DMS153 (cell line): ENCODE measurements at regions not wholly inside any gene's neighbourhood (a gene's known extent, or its start where the extent isn't known, plus 50 kb on each side); places are given as distances from the start of the nearest gene placed in this dataset.
A peak's percentile ranks its signal among the peaks of the same experiment; 100 is the strongest.

Experiments used
- DNase-seq: peaks from one replicate; lab custom pipeline; 2025; lab: John Stamatoyannopoulos, UW

- no peak for DNase-seq
Observed at GRCh38 chr1:115491298-115492018, 150.3 kb upstream of the VANGL1 start.

DNA sequence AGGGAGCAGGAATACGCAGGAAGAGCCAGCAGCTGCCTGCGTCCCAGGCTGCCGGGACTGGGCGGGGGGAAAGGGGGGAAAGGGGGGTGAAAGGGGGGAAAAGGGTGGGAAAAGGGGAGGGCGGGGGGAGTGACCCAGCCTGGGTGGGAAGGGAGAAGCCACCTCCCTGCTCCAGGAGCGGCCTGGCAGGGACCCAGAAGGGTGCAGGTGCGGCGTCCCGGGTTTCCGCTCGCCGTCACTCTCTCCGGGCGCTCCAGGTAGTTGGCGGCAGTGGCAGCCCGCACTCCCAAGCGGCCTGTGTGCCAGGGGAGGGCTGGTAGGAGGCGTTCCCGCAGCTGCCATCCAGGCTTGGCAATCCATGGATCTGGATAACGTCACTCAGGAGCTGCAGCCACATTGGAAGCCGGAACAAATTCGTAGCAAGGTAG lies 141.0 kb upstream of the NGF start:
- DNase-seq, result peak; percentile 81

DNA sequence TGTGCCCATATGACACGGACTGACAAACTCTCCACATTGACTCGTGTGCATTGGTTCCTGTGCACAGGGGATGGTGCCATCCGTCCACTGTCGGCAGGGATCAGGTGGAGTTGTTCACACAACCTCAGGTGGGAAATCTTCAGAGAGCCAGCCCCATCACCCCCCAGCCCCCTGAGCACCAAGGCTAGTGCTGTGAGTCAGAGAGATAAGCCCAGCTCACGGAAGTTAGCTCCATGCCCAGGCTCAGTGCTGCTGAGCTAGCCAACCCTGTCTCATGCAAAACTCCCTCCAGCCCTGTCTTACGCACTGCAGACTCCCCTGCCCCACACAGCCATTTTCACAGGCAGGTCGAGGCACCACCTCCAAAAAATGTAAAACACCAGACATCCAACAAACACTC lies 139.0 kb upstream of the NGF start:
- DNase-seq, result no peak

GRCh38 chr1:115476616-115477015 lies 138.6 kb upstream of the NGF start:
- no peak for DNase-seq

GRCh38 chr1:115475901-115476300 lies 137.9 kb upstream of the NGF start:
- no peak for DNase-seq

- DNase-seq, result no peak
Observed at GRCh38 chr1:115475252-115475651, 137.2 kb upstream of the NGF start.

DNA sequence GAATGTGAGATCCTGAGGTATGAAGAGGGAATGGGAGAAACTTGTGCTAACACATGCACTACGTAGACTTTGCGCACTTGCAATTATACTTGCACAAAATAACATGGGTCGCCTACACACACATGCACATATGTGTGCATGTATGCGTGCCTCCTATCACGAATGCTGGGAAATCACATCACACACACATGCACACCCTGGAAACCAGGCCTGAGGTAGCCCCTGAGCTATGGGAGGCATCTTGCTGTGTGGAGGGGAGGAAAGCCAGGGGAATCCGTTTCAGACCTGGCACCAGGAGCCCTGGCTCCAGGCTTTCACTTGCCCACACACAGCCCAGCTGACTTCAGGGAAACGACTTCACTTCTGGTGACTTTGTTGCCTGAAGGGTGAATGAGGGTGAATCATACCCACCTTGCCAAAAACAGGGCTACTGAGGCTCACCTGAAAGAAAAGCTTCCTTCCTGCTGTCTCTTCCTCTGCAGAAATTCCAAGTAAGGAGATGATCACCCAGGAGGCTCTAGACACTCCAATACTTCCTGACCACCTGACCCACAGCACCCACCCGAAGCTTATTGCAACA lies 136.0 kb upstream of the NGF start:
- DNase-seq, result no peak

DNA sequence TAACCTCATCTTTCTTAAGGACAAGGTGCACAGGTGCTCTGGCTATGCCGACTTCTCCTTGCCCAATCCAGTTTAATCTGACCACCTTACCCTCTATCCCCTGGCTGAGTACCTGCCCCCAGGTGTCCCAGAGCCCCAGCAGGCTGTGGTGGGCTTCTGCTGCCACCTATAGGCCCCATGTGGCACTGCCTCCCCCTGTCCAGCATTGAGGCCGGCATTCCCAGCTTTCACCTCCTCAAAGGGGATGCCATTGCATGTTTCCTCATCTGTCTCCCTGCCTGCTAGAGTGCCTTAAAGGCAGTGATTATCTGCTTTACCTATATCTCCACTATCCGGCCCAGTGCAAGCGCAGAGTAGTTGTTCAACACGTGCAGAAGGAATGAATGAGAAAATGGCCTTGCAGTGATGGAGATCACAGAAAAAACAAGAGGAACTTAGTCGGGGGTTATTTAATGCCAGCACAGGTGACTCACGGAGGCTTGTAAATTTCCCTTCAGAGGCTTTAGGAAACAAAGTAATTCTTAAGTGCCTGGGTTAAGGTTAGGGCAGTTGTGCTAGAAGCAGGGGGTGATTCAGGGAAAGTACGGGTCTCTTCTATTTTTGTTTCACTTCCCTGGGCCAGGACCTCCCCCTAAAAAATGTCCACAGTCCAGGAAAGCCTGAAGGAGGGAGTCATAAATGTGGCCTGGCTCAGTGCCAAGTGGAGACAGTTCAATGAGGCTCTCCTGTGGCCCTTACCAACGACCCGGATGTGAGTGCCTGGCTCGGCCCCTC lies 131.8 kb upstream of the NGF start:
- DNase-seq, result peak; percentile 59

DNA sequence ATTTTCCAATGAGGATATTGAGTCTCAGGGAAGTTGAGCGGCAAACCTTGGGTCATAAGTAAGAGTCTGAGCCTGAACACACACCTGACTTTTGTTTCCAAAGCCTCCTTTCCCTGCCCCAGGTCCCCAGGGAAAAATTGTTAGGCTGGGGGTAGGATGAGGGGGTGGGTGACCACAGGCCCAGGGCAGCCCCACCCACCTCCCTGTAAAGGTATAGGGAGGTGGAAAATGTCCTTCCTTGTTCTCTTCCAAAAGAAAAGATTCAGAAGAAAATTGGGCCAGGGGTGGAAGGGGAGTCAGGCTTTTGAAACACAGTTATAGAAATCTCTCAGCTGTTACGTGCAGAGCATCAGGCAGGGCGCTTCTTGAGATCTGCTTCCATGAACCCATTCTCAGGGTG lies 129.7 kb upstream of the NGF start:
- DNase-seq, result no peak

DNA sequence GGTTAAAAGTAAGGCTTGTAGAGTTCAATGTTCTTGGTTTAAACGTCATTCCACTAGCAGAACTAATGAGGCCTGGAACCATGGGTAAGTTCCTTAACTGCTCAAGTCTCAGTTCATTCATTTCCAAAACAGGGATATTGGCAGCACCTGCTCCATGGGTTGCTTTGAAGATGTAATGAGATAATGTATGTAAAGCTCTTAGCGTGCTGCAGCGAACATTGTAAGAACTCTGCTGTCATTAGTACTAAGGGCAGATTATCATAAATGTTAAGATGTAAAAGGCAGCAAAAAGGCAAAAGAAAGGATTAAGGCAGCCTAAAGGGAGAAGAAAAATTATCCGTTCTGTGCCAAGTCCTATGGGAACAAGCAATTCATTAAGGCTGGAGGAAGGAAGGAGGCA lies 129.1 kb upstream of the NGF start:
- DNase-seq, result no peak

DNA sequence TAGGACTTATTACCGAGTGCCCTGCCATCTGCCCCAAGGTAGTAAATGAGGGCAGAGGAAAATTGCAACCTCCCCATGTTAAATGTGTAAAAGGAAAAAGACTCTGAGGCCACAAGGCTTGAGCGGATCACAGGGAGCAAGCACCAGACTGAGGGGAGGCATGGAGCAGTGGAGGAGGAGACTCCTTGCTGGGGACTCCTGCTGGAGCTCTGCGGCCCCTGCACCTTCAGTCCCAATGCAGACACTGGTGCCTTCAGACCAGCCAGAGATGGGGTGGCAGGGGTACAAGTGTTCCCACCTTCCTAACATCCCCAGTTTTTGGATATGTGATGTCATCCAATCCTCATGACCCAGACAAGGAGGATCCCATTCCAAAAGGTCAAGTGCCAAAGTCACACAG lies 128.4 kb upstream of the NGF start:
- DNase-seq, result no peak

DNA sequence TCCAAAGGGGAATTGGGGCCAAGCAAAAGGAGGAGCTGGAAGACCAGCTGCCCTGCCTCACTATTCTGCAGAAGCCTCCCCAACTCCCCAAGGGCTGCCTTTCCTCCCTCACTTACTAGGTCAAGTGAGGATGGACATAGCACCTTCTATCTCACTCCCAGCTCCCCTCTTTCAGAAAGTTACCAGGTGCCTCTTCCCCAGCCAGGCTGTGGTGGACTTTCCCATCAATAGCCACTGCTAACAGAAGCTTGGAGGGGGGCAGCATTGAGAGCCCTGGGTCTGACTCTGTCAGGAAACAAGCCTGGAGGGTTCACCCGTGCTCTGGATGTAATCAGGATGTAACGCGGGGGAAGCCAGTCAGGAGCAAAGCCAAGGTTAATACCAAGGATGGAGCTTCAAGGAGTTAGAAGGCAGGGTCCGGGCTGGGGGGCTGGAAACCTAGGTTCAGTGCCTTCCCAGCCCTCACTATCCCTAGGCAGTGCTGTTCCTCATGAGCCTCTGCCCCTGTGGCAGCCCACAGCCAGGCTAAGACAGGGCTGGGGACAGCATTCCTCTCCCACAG lies 127.8 kb upstream of the NGF start:
- DNase-seq, result no peak

- peak; percentile 61 for DNase-seq
Observed at GRCh38 chr1:115463347-115463746, 125.3 kb upstream of the NGF start.

- DNase-seq, result peak; percentile 14
Observed at GRCh38 chr1:115462566-115463076, 124.6 kb upstream of the NGF start.

GRCh38 chr1:115461526-115461925 lies 123.5 kb upstream of the NGF start:
- DNase-seq, result no peak

DNA sequence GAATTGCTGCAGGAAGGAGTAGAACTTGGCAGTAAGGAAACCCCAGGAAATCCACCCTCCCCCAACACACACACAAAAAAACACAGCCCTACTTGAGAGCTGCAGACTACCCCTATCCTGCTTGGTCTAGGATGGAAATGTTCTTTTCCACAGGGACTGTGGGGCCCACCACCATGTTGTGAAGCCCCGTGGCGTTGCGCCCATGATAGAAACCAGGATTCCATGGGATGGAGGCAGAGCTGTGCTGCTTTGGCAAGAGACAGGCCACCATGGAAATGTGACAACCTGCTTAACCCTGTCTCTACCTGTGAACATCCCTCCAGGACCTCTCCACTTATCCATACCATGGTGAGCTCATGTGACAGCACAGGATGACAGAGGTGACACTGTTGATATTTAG lies 121.1 kb upstream of the NGF start:
- no peak for DNase-seq

- DNase-seq, result peak; percentile 41
Observed at GRCh38 chr1:115458426-115459114, 120.5 kb upstream of the NGF start.

GRCh38 chr1:115457289-115457688 lies 119.2 kb upstream of the NGF start:
- DNase-seq, result no peak

GRCh38 chr1:115456441-115456961 lies 118.5 kb upstream of the NGF start:
- peak; percentile 17 for DNase-seq

GRCh38 chr1:115454837-115455511 lies 116.9 kb upstream of the NGF start:
- peak; percentile 79 for DNase-seq

DNA sequence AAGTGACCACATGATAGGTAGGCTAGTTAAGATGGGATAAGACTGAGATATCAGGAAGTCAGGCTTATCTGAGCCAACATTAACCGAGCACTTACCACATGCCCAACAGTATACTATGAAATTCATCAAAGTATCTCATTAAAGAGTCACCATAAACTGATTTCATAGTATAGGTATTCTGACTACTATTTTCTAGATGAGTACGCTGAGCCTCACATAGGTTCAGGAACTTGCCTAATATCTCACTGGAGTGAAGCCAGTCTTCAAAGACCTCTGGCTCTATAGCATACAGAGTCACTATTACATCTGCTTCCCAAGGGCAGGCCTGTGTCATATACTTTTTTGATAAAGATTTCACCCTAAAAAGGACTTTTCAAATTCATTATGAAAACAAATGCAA lies 115.6 kb upstream of the NGF start:
- DNase-seq, result no peak
